Testis (tissue), 2 donors: ENCODE measurements at regions not wholly inside any gene's neighbourhood (a gene's known extent, or its start where the extent isn't known, plus 50 kb on each side); places are given as distances from the start of the nearest gene placed in this dataset.
"Not testable (repeated sequence)": the region's sequence is repeated elsewhere in the genome, so short reads cannot be mapped to it uniquely, and the experiment has no call there.

ENCODE experiments used
- DNase-seq: peaks from one replicate; pipeline ENCODE4 v3.0.0-alpha.2; 2019
- H3K27ac ChIP-seq, 2 donors: fragments of 200-600 bp; sonication (generic); one replicate each; pipeline ENCODE4 v1.5.1; 2019
- H3K27me3 ChIP-seq: fragments of 200-600 bp; sonication (generic); one replicate; pipeline ENCODE4 v1.5.1; 2019
- H3K36me3 ChIP-seq: fragments of 200-600 bp; sonication (generic); one replicate; pipeline ENCODE4 v1.5.1; 2017; ENCODE audit warnings: low read depth; ENCODE audit errors: missing control alignments
- H3K4me1 ChIP-seq: fragments of 200-600 bp; sonication (generic); one replicate; pipeline ENCODE4 v1.5.1; 2019
- H3K4me3 ChIP-seq, 2 donors: fragments of 200-600 bp; sonication (generic); one replicate each; pipeline ENCODE4 v1.5.1; 2017 to 2019
- H3K9me3 ChIP-seq: fragments of 200-600 bp; sonication (generic); one replicate; pipeline ENCODE4 v1.5.1; 2017
- POLR2A ChIP-seq: fragments of 450-650 bp; IDR thresholded peaks from one replicate; pipeline ENCODE4 v1.6.1; 2017; ENCODE audit warnings: antibody characterized with exemption, mild to moderate bottlenecking, moderate library complexity
- WGBS, 2 donors: methylation state at CpG; one replicate each; pipeline ENCODE4 v1.1.5; 2018; 5-methylcytosine and 5-hydroxymethylcytosine counted together
- intact Hi-C: fragments of 100-400 bp; cut with DNase I; formaldehyde crosslinking; loops from one replicate; pipeline ENCODE4 v1.15.1; 2023; ENCODE audit warnings: low total_unique reads
- TF ChIP-seq, protein P1 (sequence below), 3 experiments: fragments of 450-650 bp in 2 of 3; fragments of 200-600 bp in 1 of 3; sonication (generic) in 1 of 3; IDR thresholded peaks; one replicate each; pipeline ENCODE4 v1.5.1; 2016 to 2019; ENCODE audit warnings: antibody characterized with exemption in 3 of 3, mild to moderate bottlenecking in 2 of 3, moderate library complexity in 1 of 3

DNA sequence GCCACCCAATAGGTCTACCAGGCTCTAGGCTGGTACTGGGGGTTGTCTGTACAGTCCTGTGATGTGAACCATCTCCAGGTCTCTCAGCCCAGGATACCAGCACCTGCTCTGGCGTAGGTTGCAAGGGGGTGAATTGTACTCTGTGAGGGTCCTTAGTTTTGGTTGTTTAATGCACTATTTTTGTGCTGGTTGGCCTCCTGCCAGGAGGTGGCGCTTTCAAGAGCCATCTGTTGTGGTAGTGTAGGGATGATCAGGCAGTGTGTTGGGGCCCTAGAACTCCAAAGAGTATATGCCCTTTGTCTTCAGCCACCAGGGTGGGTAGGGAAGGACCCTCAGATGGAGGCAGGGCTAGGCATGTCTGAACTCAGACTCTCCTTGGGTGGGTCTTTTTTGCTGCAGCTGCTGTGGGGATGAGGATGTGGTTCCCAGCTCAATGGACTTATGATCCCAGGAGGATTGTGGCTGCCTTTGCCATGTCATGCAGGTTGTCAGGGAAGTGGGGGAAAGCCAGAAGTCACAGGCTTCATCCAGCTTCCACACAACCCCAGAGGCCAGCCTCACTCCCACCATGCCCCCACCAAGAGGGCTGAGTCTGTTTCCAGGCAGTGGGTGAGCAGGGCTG, 301.8 kb upstream of the CHRM3 start:
- TF ChIP-seq POLR2A, result no peak
- TF ChIP-seq, protein P1, sequence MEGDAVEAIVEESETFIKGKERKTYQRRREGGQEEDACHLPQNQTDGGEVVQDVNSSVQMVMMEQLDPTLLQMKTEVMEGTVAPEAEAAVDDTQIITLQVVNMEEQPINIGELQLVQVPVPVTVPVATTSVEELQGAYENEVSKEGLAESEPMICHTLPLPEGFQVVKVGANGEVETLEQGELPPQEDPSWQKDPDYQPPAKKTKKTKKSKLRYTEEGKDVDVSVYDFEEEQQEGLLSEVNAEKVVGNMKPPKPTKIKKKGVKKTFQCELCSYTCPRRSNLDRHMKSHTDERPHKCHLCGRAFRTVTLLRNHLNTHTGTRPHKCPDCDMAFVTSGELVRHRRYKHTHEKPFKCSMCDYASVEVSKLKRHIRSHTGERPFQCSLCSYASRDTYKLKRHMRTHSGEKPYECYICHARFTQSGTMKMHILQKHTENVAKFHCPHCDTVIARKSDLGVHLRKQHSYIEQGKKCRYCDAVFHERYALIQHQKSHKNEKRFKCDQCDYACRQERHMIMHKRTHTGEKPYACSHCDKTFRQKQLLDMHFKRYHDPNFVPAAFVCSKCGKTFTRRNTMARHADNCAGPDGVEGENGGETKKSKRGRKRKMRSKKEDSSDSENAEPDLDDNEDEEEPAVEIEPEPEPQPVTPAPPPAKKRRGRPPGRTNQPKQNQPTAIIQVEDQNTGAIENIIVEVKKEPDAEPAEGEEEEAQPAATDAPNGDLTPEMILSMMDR (IDR thresholded peaks at IDR 0.05), result no peak
- WGBS, 2 donors, result 100% methylated on average over 1 to 2 of the region's 2 CpGs
- Histone ChIP-seq H3K36me3 (no peaks in the 10 kb centered on the region), H3K9me3 (no peaks in the 10 kb centered on the region), H3K4me1 (no peaks in the 10 kb centered on the region), H3K27ac (no peak overlapping the region), H3K27me3 (no peaks in the 10 kb centered on the region), H3K4me3 (no peak overlapping the region)
- DNase-seq, result no peak
- intact Hi-C loops, result no loop called here

DNA sequence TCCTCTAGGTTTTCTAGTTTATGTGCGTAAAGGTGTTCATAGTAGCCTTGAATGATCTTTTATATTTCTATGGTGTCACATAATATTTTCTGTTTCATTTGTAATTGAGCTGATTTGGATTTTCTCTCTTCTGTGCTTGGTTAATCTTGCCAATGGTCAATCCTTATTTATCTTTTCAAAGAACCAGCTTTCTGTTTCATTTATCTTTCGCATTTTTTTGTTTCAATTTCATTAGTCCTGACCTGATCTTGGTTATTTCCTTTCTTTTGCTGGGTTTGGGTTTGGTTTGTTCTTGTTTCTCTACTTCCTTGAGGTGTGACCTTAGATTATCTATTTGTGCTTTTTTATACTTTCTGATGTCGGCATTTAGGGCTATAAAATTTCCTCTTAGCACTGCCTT, 304.4 kb upstream of the CHRM3 start:
- H3K27ac ChIP-seq, H3K9me3 ChIP-seq, H3K4me3 ChIP-seq, H3K4me1 ChIP-seq, intact Hi-C loops, H3K36me3 ChIP-seq, DNase-seq, H3K27me3 ChIP-seq: not testable (repeated sequence)
- WGBS, 2 donors, result 71 to 90% methylated on average over 3 of the region's 3 CpGs

DNA sequence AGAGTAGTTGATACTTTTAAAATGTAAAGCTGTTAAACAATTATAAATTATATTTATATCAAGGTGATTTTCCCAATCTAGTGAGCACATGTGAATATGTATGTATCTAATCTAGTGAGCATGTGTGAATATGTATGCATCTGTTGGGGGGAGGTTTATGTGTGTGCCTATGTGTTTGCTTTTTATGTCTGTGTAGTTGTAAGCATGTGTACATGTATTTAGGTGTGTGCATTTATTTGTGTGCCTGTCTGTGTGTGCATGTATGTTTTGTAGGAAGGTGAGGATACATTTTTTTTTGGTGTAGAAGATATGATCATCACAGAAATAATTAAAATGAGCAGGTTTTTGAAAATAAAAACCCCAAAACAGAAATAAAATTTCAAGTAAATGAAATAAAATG, 318.9 kb upstream of the CHRM3 start:
- Histone ChIP-seq H3K9me3 (no peaks in the 10 kb centered on the region), H3K27ac (no peak overlapping the region), H3K4me1 (no peaks in the 10 kb centered on the region), H3K27me3 (no peaks in the 10 kb centered on the region), H3K4me3 (no peak overlapping the region), H3K36me3 (no peaks in the 10 kb centered on the region)
- TF ChIP-seq POLR2A, result no peak
- TF ChIP-seq, protein P1 (IDR thresholded peaks at IDR 0.05), result no peak
- DNase-seq, result no peak
- intact Hi-C loops, result no loop called here

DNA sequence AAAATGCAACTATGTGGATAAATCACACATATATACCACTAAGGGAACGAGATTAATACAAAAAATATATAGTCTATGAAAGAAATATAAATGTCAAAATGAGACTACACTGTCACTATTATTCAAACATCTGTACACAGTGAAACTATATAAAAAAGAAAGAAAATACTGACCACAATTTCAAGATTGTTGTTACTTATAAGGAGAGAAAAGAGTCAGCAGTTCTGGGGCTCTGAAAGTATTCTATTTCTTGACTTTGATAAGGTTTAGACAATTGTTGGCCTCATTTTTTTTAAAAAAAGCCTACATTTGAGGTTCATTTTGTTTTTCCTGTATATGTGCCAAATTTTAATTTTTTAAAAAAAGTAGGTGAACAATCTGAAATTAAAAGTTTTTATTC, 319.3 kb upstream of the CHRM3 start:
- intact Hi-C loops, result no loop called here
- H3K27me3 ChIP-seq, result no peaks in the 10 kb centered on the region
- DNase-seq, result no peak
- WGBS, 2 donors, result 81 to 95% methylated on average over 1 of the region's 1 CpG
- no peaks in the 10 kb centered on the region for H3K9me3 ChIP-seq
- no peak for TF ChIP-seq POLR2A
- TF ChIP-seq, protein P1 (IDR thresholded peaks at IDR 0.05), result no peak
- no peak overlapping the region for H3K4me3 ChIP-seq
- no peak overlapping the region for H3K27ac ChIP-seq
- no peaks in the 10 kb centered on the region for H3K4me1 ChIP-seq
- H3K36me3 ChIP-seq, result no peaks in the 10 kb centered on the region

DNA sequence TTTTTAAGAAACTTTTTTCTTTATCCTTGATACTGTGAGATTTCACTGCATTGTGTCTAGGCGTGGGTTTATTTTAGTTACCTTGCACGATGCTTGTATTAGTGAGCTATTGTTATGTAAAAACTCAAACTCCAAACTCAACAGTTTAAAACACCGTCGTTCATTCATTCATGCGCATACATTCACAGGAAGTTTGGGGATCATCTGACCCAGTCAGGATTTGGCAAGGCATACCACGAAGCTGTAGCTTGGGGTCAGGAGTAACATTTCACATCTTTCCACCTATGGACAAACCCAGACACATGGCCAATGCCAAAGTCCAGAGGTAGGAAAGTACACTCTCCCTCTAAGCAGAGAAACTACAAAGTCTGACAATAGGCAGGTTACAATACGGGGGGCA, 324.6 kb upstream of the CHRM3 start:
- no peaks in the 10 kb centered on the region for H3K4me1 ChIP-seq
- no peak overlapping the region for H3K4me3 ChIP-seq
- 49 to 59% methylated on average over 7 of the region's 7 CpGs for WGBS, 2 donors
- no peak for TF ChIP-seq POLR2A
- TF ChIP-seq, protein P1 (IDR thresholded peaks at IDR 0.05), result no peak
- H3K36me3 ChIP-seq, result no peaks in the 10 kb centered on the region
- H3K27ac ChIP-seq, result no peak overlapping the region
- intact Hi-C loops, result no loop called here
- H3K27me3 ChIP-seq, result no peaks in the 10 kb centered on the region
- H3K9me3 ChIP-seq, result no peaks in the 10 kb centered on the region
- DNase-seq, result no peak
